ENCODE measurements at regions not wholly inside any gene's neighbourhood (a gene's known extent, or its start where the extent isn't known, plus 50 kb on each side); places are given as distances from the start of the nearest gene placed in this dataset.
"Not testable (repeated sequence)": the region's sequence is repeated elsewhere in the genome, so short reads cannot be mapped to it uniquely, and the experiment has no call there.

GRCh38 chr12:67486671-67487070, 161.9 kb upstream of the DYRK2 start:
- no peak overlapping the region for H2BK5ac ChIP-seq (ENCODE audit: low read depth, low read length, poor library complexity)
- H2BK12ac ChIP-seq (ENCODE audit: low read length) = no peak overlapping the region
- no peak for DNase-seq
- H3K9ac ChIP-seq (ENCODE audit: low read length) = no peak overlapping the region
- no peak overlapping the region for H2AK5ac ChIP-seq (ENCODE audit: low read length)
- no peak overlapping the region for H3K14ac ChIP-seq (ENCODE audit: low read length)
- H4K91ac ChIP-seq (ENCODE audit: low read depth, low read length) = no peak overlapping the region
- H3K79me1 ChIP-seq (ENCODE audit: low read length) = no peaks in the 10 kb centered on the region
- H2AFZ ChIP-seq (ENCODE audit: insufficient read depth, low read length, poor library complexity) = no peak overlapping the region
- H3K27ac ChIP-seq (ENCODE audit: low read depth, low read length) = no peak overlapping the region
- H3K23ac ChIP-seq (ENCODE audit: low read length) = no peak overlapping the region
- H3K4me1 ChIP-seq (ENCODE audit: control insufficient read depth in 1 of 2, insufficient read depth in 2 of 2, low read length in 2 of 2) = peaks cover 7 to 12% of the 10 kb centered on the region in 2 experiments
- peaks cover 21% of the 10 kb centered on the region for H3K9me3 ChIP-seq (ENCODE audit: insufficient read depth, low read depth, low read length)
- no peaks in the 10 kb centered on the region for H3K27me3 ChIP-seq (ENCODE audit: insufficient read depth, low read length)
- H2BK120ac ChIP-seq (ENCODE audit: insufficient read depth, low read length, poor library complexity) = no peak overlapping the region
- no peak overlapping the region for H3K4me2 ChIP-seq (ENCODE audit: low read length)
- no peak overlapping the region for H3K4me3 ChIP-seq (ENCODE audit: low read depth, low read length)
- H3K4ac ChIP-seq (ENCODE audit: low read depth, low read length) = no peak overlapping the region
- H4K12ac ChIP-seq (ENCODE audit: low read depth, low read length) = no peak overlapping the region
- H3K79me2 ChIP-seq (ENCODE audit: control insufficient read depth, insufficient read depth, low read length, poor library complexity) = no peaks in the 10 kb centered on the region
- H4K8ac ChIP-seq (ENCODE audit: low read depth, low read length) = no peak overlapping the region
- peaks cover 0 to 3% of the 10 kb centered on the region in 2 experiments for H3K36me3 ChIP-seq (ENCODE audit: control insufficient read depth in 1 of 2, insufficient read depth in 2 of 2, low read length in 2 of 2)
- WGBS (ENCODE audit: extremely low coverage, insufficient coverage, insufficient read length) = no CpG with 5 or more reads among the region's 2 CpGs
- H3K18ac ChIP-seq (ENCODE audit: low read length) = no peak overlapping the region

DNA sequence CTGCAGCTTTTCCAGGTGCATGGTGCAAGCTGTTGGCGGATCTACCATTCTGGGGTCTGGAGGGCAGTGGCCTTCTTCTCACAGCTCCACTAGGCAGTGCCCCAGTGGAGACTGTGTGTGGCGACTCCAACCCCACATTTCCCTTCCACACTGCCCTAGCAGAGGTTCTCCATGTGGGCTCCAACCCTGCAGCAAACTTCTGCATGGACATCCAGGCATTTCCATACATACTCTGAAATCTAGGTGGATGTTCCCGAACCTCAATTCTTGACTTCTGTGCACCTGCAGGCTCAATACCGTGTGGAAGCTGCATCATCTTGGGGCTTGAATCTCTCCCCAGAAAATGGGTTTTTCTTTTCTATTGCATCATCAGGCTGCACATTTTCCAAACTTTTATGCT, 160.2 kb upstream of the DYRK2 start:
- not testable (repeated sequence) for H3K4me2 ChIP-seq (ENCODE audit: low read length); H3K14ac ChIP-seq (ENCODE audit: low read length)

GRCh38 chr12:67489007-67489406, 159.5 kb upstream of the DYRK2 start:
- Histone ChIP-seq H3K18ac (ENCODE audit: low read length) (no peak overlapping the region), H2BK120ac (ENCODE audit: insufficient read depth, low read length, poor library complexity) (no peak overlapping the region), H2BK5ac (ENCODE audit: low read depth, low read length, poor library complexity) (no peak overlapping the region), H3K4me1 (ENCODE audit: control insufficient read depth in 1 of 2, insufficient read depth in 2 of 2, low read length in 2 of 2) (peaks cover 3 to 4% of the 10 kb centered on the region in 2 experiments), H4K12ac (ENCODE audit: low read depth, low read length) (no peak overlapping the region), H2AK5ac (ENCODE audit: low read length) (no peak overlapping the region), H4K91ac (ENCODE audit: low read depth, low read length) (no peak overlapping the region), H3K4me3 (ENCODE audit: low read depth, low read length) (no peak overlapping the region), H3K14ac (ENCODE audit: low read length) (no peak overlapping the region), H3K27ac (ENCODE audit: low read depth, low read length) (no peak overlapping the region), H4K8ac (ENCODE audit: low read depth, low read length) (no peak overlapping the region), H2BK12ac (ENCODE audit: low read length) (no peak overlapping the region), H3K27me3 (ENCODE audit: insufficient read depth, low read length) (no peaks in the 10 kb centered on the region), H3K9ac (ENCODE audit: low read length) (no peak overlapping the region), H3K4ac (ENCODE audit: low read depth, low read length) (no peak overlapping the region), H3K79me2 (ENCODE audit: control insufficient read depth, insufficient read depth, low read length, poor library complexity) (no peaks in the 10 kb centered on the region), H3K36me3 (ENCODE audit: control insufficient read depth in 1 of 2, insufficient read depth in 2 of 2, low read length in 2 of 2) (peaks cover 0 to 3% of the 10 kb centered on the region in 2 experiments), H2AFZ (ENCODE audit: insufficient read depth, low read length, poor library complexity) (no peak overlapping the region), H3K4me2 (ENCODE audit: low read length) (no peak overlapping the region), H3K9me3 (ENCODE audit: insufficient read depth, low read depth, low read length) (peaks cover 21% of the 10 kb centered on the region), H3K23ac (ENCODE audit: low read length) (no peak overlapping the region), H3K79me1 (ENCODE audit: low read length) (no peaks in the 10 kb centered on the region)
- DNase-seq = no peak
- WGBS (ENCODE audit: extremely low coverage, insufficient coverage, insufficient read length) = no CpG with 5 or more reads among the region's 3 CpGs

More for the DNA sequence above, 160.2 kb upstream of the DYRK2 start:
- H3K36me3 ChIP-seq (ENCODE audit: control insufficient read depth in 1 of 2, insufficient read depth in 2 of 2, low read length in 2 of 2); H3K23ac ChIP-seq (ENCODE audit: low read length); H3K18ac ChIP-seq (ENCODE audit: low read length); H4K91ac ChIP-seq (ENCODE audit: low read depth, low read length); DNase-seq; H3K9ac ChIP-seq (ENCODE audit: low read length); H2BK12ac ChIP-seq (ENCODE audit: low read length); H2AFZ ChIP-seq (ENCODE audit: insufficient read depth, low read length, poor library complexity); H3K27ac ChIP-seq (ENCODE audit: low read depth, low read length); H2BK5ac ChIP-seq (ENCODE audit: low read depth, low read length, poor library complexity); H3K4me3 ChIP-seq (ENCODE audit: low read depth, low read length); H3K4ac ChIP-seq (ENCODE audit: low read depth, low read length); H3K79me1 ChIP-seq (ENCODE audit: low read length); H4K8ac ChIP-seq (ENCODE audit: low read depth, low read length); H4K12ac ChIP-seq (ENCODE audit: low read depth, low read length); H2BK120ac ChIP-seq (ENCODE audit: insufficient read depth, low read length, poor library complexity); H3K79me2 ChIP-seq (ENCODE audit: control insufficient read depth, insufficient read depth, low read length, poor library complexity); H2AK5ac ChIP-seq (ENCODE audit: low read length); H3K27me3 ChIP-seq (ENCODE audit: insufficient read depth, low read length): not testable (repeated sequence)
- WGBS (ENCODE audit: extremely low coverage, insufficient coverage, insufficient read length) = no CpG with 5 or more reads among the region's 4 CpGs
- peaks cover 21% of the 10 kb centered on the region for H3K9me3 ChIP-seq (ENCODE audit: insufficient read depth, low read depth, low read length)
- peaks cover 6 to 10% of the 10 kb centered on the region in 2 experiments for H3K4me1 ChIP-seq (ENCODE audit: control insufficient read depth in 1 of 2, insufficient read depth in 2 of 2, low read length in 2 of 2)

- Histone ChIP-seq H3K36me3 (ENCODE audit: control insufficient read depth in 1 of 2, insufficient read depth in 2 of 2, low read length in 2 of 2) (no peaks in the 10 kb centered on the region), H3K79me2 (ENCODE audit: control insufficient read depth, insufficient read depth, low read length, poor library complexity) (no peaks in the 10 kb centered on the region), H2BK12ac (ENCODE audit: low read length) (no peak overlapping the region), H3K14ac (ENCODE audit: low read length) (no peak overlapping the region), H3K27ac (ENCODE audit: low read depth, low read length) (no peak overlapping the region), H2BK5ac (ENCODE audit: low read depth, low read length, poor library complexity) (no peak overlapping the region), H3K4me3 (ENCODE audit: low read depth, low read length) (no peak overlapping the region), H3K23ac (ENCODE audit: low read length) (no peak overlapping the region), H4K12ac (ENCODE audit: low read depth, low read length) (no peak overlapping the region), H3K4ac (ENCODE audit: low read depth, low read length) (no peak overlapping the region), H3K9me3 (ENCODE audit: insufficient read depth, low read depth, low read length) (no peaks in the 10 kb centered on the region), H3K4me1 (ENCODE audit: control insufficient read depth in 1 of 2, insufficient read depth in 2 of 2, low read length in 2 of 2) (peaks cover 0 to 3% of the 10 kb centered on the region in 2 experiments), H2AFZ (ENCODE audit: insufficient read depth, low read length, poor library complexity) (no peak overlapping the region), H2BK120ac (ENCODE audit: insufficient read depth, low read length, poor library complexity) (no peak overlapping the region), H3K9ac (ENCODE audit: low read length) (no peak overlapping the region), H3K4me2 (ENCODE audit: low read length) (no peak overlapping the region), H4K8ac (ENCODE audit: low read depth, low read length) (no peak overlapping the region), H4K91ac (ENCODE audit: low read depth, low read length) (no peak overlapping the region), H2AK5ac (ENCODE audit: low read length) (no peak overlapping the region), H3K18ac (ENCODE audit: low read length) (no peak overlapping the region), H3K79me1 (ENCODE audit: low read length) (no peaks in the 10 kb centered on the region), H3K27me3 (ENCODE audit: insufficient read depth, low read length) (no peaks in the 10 kb centered on the region)
- no peak for DNase-seq
- WGBS (ENCODE audit: extremely low coverage, insufficient coverage, insufficient read length) = no CpG with 5 or more reads among the region's 2 CpGs
Measured at GRCh38 chr12:67496581-67496980, 152.0 kb upstream of the DYRK2 start.
